ENCODE measurements at regions not wholly inside any gene's neighbourhood (a gene's known extent, or its start where the extent isn't known, plus 50 kb on each side); places are given as distances from the start of the nearest gene placed in this dataset.

- H3K9me3 Mint-ChIP-seq, result peaks cover 1 to 13% of the 10 kb centered on the region in 2 donors
- H3K4me1 Mint-ChIP-seq (ENCODE audit: low read depth), result no peaks in the 10 kb centered on the region
- DNase-seq, result no peak
- ATAC-seq (replicated peaks in 1 of 2), result no peak
- no peaks in the 10 kb centered on the region for H3K36me3 Mint-ChIP-seq (ENCODE audit: insufficient read depth in 2 of 2)
- H3K4me3 Mint-ChIP-seq, result no peak overlapping the region
- no peaks in the 10 kb centered on the region for H3K27me3 Mint-ChIP-seq (ENCODE audit: low read depth)
- H3K27ac Mint-ChIP-seq, result no peak overlapping the region
Observed at GRCh38 chr11:90757849-90758494, 535.1 kb upstream of the CHORDC1 start.

- Mint-ChIP-seq H3K4me3 (no peak overlapping the region), H3K27ac (no peak overlapping the region), H3K27me3 (ENCODE audit: low read depth) (no peaks in the 10 kb centered on the region), H3K4me1 (ENCODE audit: low read depth) (no peaks in the 10 kb centered on the region), H3K9me3 (peaks cover 7 to 17% of the 10 kb centered on the region in 2 donors), H3K36me3 (ENCODE audit: insufficient read depth in 2 of 2) (no peaks in the 10 kb centered on the region)
- ATAC-seq (replicated peaks in 1 of 2) (no peak), DNase-seq (no peak)
Observed at GRCh38 chr11:90756617-90757016, 533.8 kb upstream of the CHORDC1 start.

- Mint-ChIP-seq H3K9me3 (peaks cover 10 to 18% of the 10 kb centered on the region in 2 donors), H3K27ac (no peak overlapping the region), H3K4me1 (ENCODE audit: low read depth) (no peaks in the 10 kb centered on the region), H3K27me3 (ENCODE audit: low read depth) (no peaks in the 10 kb centered on the region), H3K36me3 (ENCODE audit: insufficient read depth in 2 of 2) (peaks cover 0 to 2% of the 10 kb centered on the region in 2 donors), H3K4me3 (no peak overlapping the region)
- no peak for DNase-seq
- no peak for ATAC-seq (replicated peaks in 1 of 2)
Observed at GRCh38 chr11:90753546-90753945, 530.7 kb upstream of the CHORDC1 start.

DNA sequence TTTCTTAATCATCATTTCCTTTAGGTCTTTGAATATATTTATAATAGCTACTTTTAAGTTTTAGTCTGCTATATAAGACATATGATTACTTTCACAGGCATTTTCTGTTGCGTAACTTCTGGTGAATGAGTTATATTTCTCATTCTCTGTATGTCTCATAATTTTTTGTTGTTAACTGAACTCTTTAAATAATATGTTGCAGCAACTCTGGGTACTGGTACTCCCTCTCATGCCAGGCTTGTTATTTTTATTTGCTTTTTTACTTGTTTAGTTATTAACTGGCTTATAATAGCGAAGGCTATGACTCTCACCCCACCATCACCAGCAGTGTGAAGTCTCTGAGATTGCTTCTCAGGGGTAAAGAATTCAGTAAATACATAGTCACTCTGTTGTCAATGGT is 524.2 kb upstream of the CHORDC1 start:
- DNase-seq, result no peak

DNA sequence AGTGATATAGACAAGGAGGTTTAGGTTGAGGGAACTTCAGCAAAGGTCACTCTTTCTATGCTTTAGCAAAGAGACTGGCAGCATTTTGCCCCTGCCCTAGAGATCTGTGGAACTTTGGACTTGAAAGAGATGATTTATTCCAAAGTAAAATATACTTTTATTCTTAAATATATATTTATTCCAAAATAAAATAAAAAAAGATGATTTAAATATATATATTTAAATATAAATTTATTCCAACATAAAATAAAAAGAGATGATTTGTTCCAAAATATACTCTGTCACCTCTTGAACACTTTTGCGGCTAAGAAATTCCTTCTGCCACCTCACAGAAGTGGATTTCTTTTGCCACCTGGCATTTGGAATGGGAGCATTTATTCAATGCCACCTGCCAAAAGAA is 521.3 kb upstream of the CHORDC1 start:
- Mint-ChIP-seq H3K27ac (no peak overlapping the region), H3K4me3 (no peak overlapping the region), H3K36me3 (ENCODE audit: insufficient read depth in 2 of 2) (peaks cover 0 to under 1% of the 10 kb centered on the region in 2 donors), H3K27me3 (ENCODE audit: low read depth) (no peaks in the 10 kb centered on the region), H3K4me1 (ENCODE audit: low read depth) (no peaks in the 10 kb centered on the region), H3K9me3 (peaks cover 4 to 9% of the 10 kb centered on the region in 2 donors)
- no peak for ATAC-seq (replicated peaks in 1 of 2)
- no peak for DNase-seq

More for the DNA sequence above, 524.2 kb upstream of the CHORDC1 start:
- H3K4me1 Mint-ChIP-seq (ENCODE audit: low read depth), result no peaks in the 10 kb centered on the region
- ATAC-seq (replicated peaks in 1 of 2), result no peak
- H3K27me3 Mint-ChIP-seq (ENCODE audit: low read depth), result no peaks in the 10 kb centered on the region
- peaks cover 6 to 9% of the 10 kb centered on the region in 2 donors for H3K9me3 Mint-ChIP-seq
- no peak overlapping the region for H3K4me3 Mint-ChIP-seq
- H3K36me3 Mint-ChIP-seq (ENCODE audit: insufficient read depth in 2 of 2), result peaks cover 0 to 2% of the 10 kb centered on the region in 2 donors
- H3K27ac Mint-ChIP-seq, result no peak overlapping the region

DNA sequence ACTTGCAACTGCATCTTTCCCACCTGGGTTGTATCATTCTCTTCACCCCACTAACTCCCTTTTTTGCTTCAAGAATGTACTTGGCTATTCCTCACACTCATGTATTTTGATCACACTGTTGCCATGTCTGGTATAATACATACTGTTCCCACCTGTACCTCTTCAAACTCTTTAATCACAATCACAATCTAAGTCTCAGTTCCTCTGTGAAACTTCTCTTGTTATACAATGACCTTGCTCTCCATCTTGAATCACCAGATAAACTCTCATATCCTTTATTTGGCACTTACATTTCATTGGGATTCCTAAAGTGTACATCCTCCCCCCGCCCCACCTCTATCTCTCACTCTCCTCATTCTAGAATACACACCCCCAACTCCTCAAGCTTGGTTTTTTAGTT is 516.0 kb upstream of the CHORDC1 start:
- H3K36me3 Mint-ChIP-seq (ENCODE audit: insufficient read depth in 2 of 2), result no peaks in the 10 kb centered on the region
- no peak overlapping the region for H3K27ac Mint-ChIP-seq
- no peaks in the 10 kb centered on the region for H3K27me3 Mint-ChIP-seq (ENCODE audit: low read depth)
- peaks cover 8% of the 10 kb centered on the region in 2 donors for H3K9me3 Mint-ChIP-seq
- H3K4me3 Mint-ChIP-seq, result no peak overlapping the region
- ATAC-seq (replicated peaks in 1 of 2), result no peak
- no peak for DNase-seq
- H3K4me1 Mint-ChIP-seq (ENCODE audit: low read depth), result no peaks in the 10 kb centered on the region

- ATAC-seq (replicated peaks in 1 of 2), result no peak
- H3K4me3 Mint-ChIP-seq, result no peak overlapping the region
- no peaks in the 10 kb centered on the region for H3K4me1 Mint-ChIP-seq (ENCODE audit: low read depth)
- no peak overlapping the region for H3K27ac Mint-ChIP-seq
- H3K27me3 Mint-ChIP-seq (ENCODE audit: low read depth), result no peaks in the 10 kb centered on the region
- DNase-seq, result no peak
- peaks cover 8 to 9% of the 10 kb centered on the region in 2 donors for H3K9me3 Mint-ChIP-seq
- no peaks in the 10 kb centered on the region for H3K36me3 Mint-ChIP-seq (ENCODE audit: insufficient read depth in 2 of 2)
Observed at GRCh38 chr11:90737444-90738050, 514.7 kb upstream of the CHORDC1 start.

GRCh38 chr11:90732486-90732885 is 509.6 kb upstream of the CHORDC1 start:
- Mint-ChIP-seq H3K36me3 (ENCODE audit: insufficient read depth in 2 of 2) (peaks cover 0 to 4% of the 10 kb centered on the region in 2 donors), H3K9me3 (peaks cover 2 to 7% of the 10 kb centered on the region in 2 donors), H3K27ac (no peak overlapping the region), H3K27me3 (ENCODE audit: low read depth) (no peaks in the 10 kb centered on the region), H3K4me1 (ENCODE audit: low read depth) (no peaks in the 10 kb centered on the region), H3K4me3 (no peak overlapping the region)
- DNase-seq (no peak), ATAC-seq (replicated peaks in 1 of 2) (no peak)

GRCh38 chr11:90723475-90723874 is 500.6 kb upstream of the CHORDC1 start:
- H3K27ac Mint-ChIP-seq, result no peak overlapping the region
- H3K4me1 Mint-ChIP-seq (ENCODE audit: low read depth), result no peaks in the 10 kb centered on the region
- H3K9me3 Mint-ChIP-seq, result peaks cover 2 to 4% of the 10 kb centered on the region in 2 donors
- DNase-seq (no peak), ATAC-seq (replicated peaks in 1 of 2) (no peak)
- H3K27me3 Mint-ChIP-seq (ENCODE audit: low read depth), result no peaks in the 10 kb centered on the region
- H3K36me3 Mint-ChIP-seq (ENCODE audit: insufficient read depth in 2 of 2), result peaks cover 0 to under 1% of the 10 kb centered on the region in 2 donors
- H3K4me3 Mint-ChIP-seq, result no peak overlapping the region

GRCh38 chr11:90722552-90723190 is 499.8 kb upstream of the CHORDC1 start:
- H3K27me3 Mint-ChIP-seq (ENCODE audit: low read depth), result no peaks in the 10 kb centered on the region

DNA sequence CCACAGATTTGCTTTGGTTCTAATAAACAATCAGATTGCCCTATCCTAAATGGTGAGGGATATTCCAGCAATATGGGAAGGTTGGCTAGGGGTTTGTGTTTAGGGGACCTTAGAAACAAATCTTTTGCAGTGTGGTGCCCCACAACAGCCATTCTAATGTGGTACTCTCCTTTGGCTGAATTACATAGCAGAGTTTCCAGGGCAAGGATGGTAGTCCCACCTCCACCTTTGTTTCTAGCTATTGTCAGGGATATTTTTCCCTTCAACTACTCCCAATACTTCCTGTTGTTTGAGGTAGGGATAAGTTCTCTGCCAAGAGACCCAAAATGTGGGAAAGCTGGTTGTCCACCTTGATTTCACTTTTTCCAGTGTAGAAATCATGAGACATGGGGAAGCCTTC is 494.7 kb upstream of the CHORDC1 start:
- H3K27ac Mint-ChIP-seq, result no peak overlapping the region
- no peaks in the 10 kb centered on the region for H3K4me1 Mint-ChIP-seq (ENCODE audit: low read depth)
- no peak overlapping the region for H3K4me3 Mint-ChIP-seq
- H3K9me3 Mint-ChIP-seq, result peaks cover 15 to 16% of the 10 kb centered on the region in 2 donors
- peaks cover 0 to 3% of the 10 kb centered on the region in 2 donors for H3K36me3 Mint-ChIP-seq (ENCODE audit: insufficient read depth in 2 of 2)
- no peaks in the 10 kb centered on the region for H3K27me3 Mint-ChIP-seq (ENCODE audit: low read depth)
- ATAC-seq (replicated peaks in 1 of 2) (no peak), DNase-seq (no peak)

More at GRCh38 chr11:90722552-90723190, 499.8 kb upstream of the CHORDC1 start:
- peaks cover 2 to 6% of the 10 kb centered on the region in 2 donors for H3K9me3 Mint-ChIP-seq
- H3K4me1 Mint-ChIP-seq (ENCODE audit: low read depth), result no peaks in the 10 kb centered on the region
- ATAC-seq (replicated peaks in 1 of 2) (no peak), DNase-seq (no peak)
- H3K27ac Mint-ChIP-seq, result no peak overlapping the region
- no peak overlapping the region for H3K4me3 Mint-ChIP-seq
- peaks cover 0 to 1% of the 10 kb centered on the region in 2 donors for H3K36me3 Mint-ChIP-seq (ENCODE audit: insufficient read depth in 2 of 2)

GRCh38 chr11:90705661-90706060 is 482.8 kb upstream of the CHORDC1 start:
- Mint-ChIP-seq H3K4me3 (no peak overlapping the region), H3K27me3 (ENCODE audit: low read depth) (no peaks in the 10 kb centered on the region)

GRCh38 chr11:90704510-90704909 is 481.7 kb upstream of the CHORDC1 start:
- ATAC-seq (replicated peaks in 1 of 2), result no peak
- no peaks in the 10 kb centered on the region for H3K4me1 Mint-ChIP-seq (ENCODE audit: low read depth)

More at GRCh38 chr11:90705661-90706060, 482.8 kb upstream of the CHORDC1 start:
- Mint-ChIP-seq H3K9me3 (peaks cover 6 to 9% of the 10 kb centered on the region in 2 donors), H3K36me3 (ENCODE audit: insufficient read depth in 2 of 2) (peaks cover 0 to 2% of the 10 kb centered on the region in 2 donors), H3K27ac (no peak overlapping the region), H3K4me1 (ENCODE audit: low read depth) (no peaks in the 10 kb centered on the region)
- ATAC-seq (replicated peaks in 1 of 2), result no peak
- no peak for DNase-seq

More at GRCh38 chr11:90704510-90704909, 481.7 kb upstream of the CHORDC1 start:
- Mint-ChIP-seq H3K27me3 (ENCODE audit: low read depth) (no peaks in the 10 kb centered on the region), H3K36me3 (ENCODE audit: insufficient read depth in 2 of 2) (peaks cover 0 to 2% of the 10 kb centered on the region in 2 donors), H3K27ac (no peak overlapping the region), H3K4me3 (no peak overlapping the region), H3K9me3 (peaks cover 6 to 7% of the 10 kb centered on the region in 2 donors)
- no peak for DNase-seq

Measured in activated T-cell treated with anti-CD3 and anti-CD28 coated beads, Interleukin-2, amount 50 U/mL, for 72 hours (primary cell).